Inflammatory macrophage (primary cell): ENCODE measurements at regions not wholly inside any gene's neighbourhood (a gene's known extent, or its start where the extent isn't known, plus 50 kb on each side); places are given as distances from the start of the nearest gene placed in this dataset.
A peak's percentile ranks its signal among the peaks of the same experiment; 100 is the strongest.

Experiments
- DNase-seq, 2 donors: peaks; one replicate each; pipeline ENCODE4 v3.0.0-alpha.2; 2020 to 2022

DNA sequence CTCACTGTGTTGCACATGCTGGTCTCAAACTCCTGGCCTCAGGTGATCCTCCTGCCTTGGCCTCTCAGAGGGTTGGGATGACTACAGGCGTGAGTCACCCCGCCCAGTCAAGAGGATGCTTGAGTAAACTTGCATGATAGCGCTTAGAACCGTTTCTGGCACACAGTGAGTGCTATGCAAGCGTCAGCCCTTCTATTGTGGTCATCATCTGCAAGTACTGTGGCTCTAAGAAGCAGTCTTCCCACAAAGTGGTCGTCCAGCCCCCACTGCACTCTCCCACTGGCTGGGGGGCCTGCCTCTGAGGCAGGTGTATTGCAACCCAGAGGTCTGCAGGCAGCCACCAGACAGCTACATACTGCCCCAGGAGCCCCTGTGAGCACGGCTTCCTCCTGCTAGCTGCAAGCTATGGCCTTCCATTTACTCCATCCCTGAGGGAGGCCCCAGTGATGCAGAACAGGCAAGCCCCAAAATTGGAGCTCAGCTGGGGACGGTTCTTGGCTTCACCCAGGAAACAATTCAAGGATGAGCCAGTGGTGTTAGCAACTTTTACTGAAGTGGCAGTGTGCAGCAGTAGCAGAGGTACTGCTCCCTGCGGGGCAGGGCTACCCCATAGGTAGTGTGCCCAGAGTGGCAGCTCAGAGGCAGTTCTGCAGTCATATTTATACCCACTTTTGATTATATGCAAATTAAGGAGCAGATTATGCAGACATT, 95.4 kb downstream of the LSM3 start:
- no peak for DNase-seq

GRCh38 chr3:14274612-14274936, 96.0 kb downstream of the LSM3 start:
- DNase-seq, result no peak

GRCh38 chr3:14274999-14275961, 96.7 kb downstream of the LSM3 start:
- peak in 1 of 2 donors; percentile 23 for DNase-seq

GRCh38 chr3:14275962-14276909, 97.6 kb downstream of the LSM3 start:
- DNase-seq, result no peak

GRCh38 chr3:14277557-14277956, 98.9 kb downstream of the LSM3 start:
- no peak for DNase-seq

GRCh38 chr3:14278265-14278798, 99.7 kb downstream of the LSM3 start:
- DNase-seq, result no peak

- DNase-seq, result no peak
These were observed 100.4 kb downstream of the LSM3 start for GRCh38 chr3:14278799-14279625.

- DNase-seq, result no peak
These were observed 101.0 kb downstream of the LSM3 start for GRCh38 chr3:14279626-14280061.

DNA sequence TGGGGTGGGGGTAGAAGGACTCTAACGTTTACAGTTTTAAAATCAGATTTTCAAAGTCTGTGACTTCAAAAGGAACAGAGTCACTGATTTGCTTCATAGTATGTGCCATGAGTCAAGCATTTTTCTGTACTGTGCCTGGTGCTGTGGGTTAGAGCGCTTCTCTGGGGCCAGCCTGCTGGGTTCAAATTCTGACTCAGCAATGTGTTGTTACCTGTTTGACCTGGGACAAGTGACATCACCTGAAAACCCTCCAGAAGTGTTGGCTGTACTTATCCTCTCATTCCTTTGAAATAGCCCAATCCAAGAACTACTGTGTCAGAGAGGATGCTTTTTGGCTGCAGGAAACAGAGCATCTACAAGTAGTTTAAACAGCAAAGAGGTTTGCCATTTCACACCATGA, 101.7 kb downstream of the LSM3 start:
- DNase-seq, result no peak

DNA sequence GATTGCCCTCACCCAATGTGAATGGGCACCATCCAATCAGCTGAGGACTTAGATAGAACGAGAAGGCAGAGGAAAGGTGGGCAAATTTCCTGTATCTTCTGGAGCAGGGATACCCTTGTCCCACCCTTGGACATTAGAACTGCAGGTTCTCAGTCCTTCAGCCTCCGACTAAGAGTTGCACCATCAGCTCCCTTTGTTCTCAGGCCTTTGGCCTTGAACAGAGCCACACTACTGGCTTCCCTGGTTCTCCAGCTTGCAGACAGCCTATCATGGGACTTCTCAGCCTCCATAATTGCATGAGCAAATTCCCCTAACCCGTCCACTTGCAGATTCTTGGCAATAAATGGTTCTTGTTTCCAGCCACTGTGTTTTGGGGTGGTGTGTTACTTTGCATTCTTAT, 102.4 kb downstream of the LSM3 start:
- DNase-seq, result no peak

- DNase-seq, result no peak
These were observed 103.5 kb downstream of the LSM3 start for GRCh38 chr3:14282001-14282705.

DNA sequence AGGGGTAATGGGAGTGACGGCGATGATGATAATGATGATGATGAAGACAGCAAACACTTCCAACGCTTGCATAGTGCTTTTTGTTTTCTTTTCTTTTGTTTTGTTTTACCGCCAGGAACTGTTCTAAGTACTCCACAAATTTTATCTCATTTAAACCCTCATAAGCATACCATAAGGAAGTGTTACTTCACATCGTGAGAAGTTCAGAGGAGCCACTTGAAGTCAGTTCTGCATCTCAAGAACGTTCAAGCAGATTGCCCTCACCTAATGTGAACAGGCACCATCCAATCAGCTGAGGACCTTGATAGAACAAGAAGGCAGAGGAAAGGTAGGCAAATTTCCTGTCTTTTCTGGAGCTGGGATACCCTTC, 104.1 kb downstream of the LSM3 start:
- DNase-seq, result no peak

DNA sequence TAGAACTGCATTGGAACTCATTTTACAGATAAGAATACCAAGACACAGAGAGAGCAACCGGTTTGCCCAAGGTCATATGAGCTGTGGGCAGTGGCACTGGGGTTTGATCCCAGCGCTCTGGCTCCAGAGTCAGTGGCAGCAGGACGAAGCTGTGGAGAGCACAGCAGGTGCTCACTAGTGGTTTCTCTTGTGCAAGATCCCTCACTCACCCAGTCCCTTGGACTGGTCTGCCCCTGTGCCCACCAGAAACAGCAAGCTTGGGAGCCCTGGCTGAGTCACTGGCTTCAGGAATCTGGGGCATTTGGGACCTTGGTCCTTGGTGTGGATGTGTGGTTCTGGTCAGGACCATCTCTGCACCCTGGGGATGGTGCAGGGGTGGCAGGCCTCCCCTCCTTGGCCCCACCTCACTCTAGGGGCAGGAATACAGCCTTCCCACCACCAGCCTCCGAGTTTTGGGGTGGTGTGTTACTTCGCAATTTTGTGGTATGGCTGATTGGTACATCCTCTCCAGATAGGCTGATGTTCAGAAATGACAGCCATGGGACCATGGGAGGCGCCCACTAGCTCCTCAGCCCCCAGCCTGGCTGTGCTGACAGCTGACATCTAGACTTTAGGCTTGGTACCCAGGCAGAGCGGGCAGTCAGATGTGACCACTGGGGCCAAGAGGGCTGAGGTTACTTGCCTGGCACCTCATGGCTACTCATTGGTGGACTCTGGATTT, 104.6 kb downstream of the LSM3 start:
- peak in 1 of 2 donors; percentile 49 for DNase-seq

- peak in 1 of 2 donors; percentile 24 for DNase-seq
These were observed 105.3 kb downstream of the LSM3 start for GRCh38 chr3:14283813-14284438.

DNA sequence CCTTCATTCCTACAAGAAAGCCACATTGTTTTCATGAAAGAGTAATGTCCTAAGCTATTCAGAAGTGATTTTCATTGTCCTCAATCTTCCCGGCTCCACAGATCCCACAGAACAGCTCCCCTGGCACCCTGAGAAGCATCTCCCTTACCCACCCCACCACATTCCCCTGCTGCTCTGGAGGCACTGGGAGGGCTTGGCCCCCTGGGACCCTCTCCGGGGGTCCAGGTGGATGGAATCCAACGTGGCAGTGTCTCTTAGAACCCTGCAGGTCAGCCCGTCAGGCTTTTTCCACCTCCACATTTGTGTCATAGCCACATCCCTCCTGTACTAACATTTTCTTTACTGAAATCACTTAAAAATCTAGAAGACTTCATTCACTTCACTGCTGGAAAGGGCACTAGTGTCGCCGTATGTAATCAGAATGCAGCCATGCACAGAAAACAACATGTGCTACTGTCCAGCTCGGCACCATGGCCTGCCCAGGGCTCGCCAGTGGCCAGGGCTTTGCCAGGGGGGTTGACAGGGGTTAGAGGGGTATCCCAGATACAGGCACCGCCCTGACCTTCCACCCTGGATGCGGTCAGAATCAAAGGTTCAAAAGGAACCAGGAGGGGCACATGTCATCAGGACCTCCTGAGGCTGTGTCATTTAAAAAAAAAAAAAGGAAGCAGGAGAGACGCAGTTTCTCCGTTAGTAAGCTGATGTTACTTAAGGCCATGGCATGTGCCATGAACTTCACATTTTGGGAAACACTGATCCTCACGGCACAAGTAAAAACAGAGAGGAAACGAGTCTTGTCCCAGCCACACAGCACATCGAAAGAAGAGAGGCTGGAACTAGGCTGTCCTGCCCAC, 106.3 kb downstream of the LSM3 start:
- DNase-seq, result peak; percentile 41 to 84

- DNase-seq, result no peak
These were observed 106.9 kb downstream of the LSM3 start for GRCh38 chr3:14285548-14285925.

- DNase-seq, result no peak
These were observed 108.4 kb downstream of the LSM3 start for GRCh38 chr3:14286887-14287500.

GRCh38 chr3:14288177-14288788, 109.7 kb downstream of the LSM3 start:
- no peak for DNase-seq
